HEK293T (cell line): ENCODE measurements at regions not wholly inside any gene's neighbourhood (a gene's known extent, or its start where the extent isn't known, plus 50 kb on each side); places are given as distances from the start of the nearest gene placed in this dataset.
"Not testable (repeated sequence)": the region's sequence is repeated elsewhere in the genome, so short reads cannot be mapped to it uniquely, and the experiment has no call there.

Source experiments
- CTCF ChIA-PET: fragments of 350-600 bp; formaldehyde crosslinking; extraction: SDS; loops from one replicate; lab custom pipeline; 2021; ENCODE audit warnings: antibody characterized with exemption, inconsistent platforms; lab: Yijun Ruan, JAX
- POLR2A ChIA-PET: fragments of 350-600 bp; formaldehyde crosslinking; extraction: SDS; loops from one replicate; lab custom pipeline; 2020; ENCODE audit warnings: antibody characterized with exemption, inconsistent platforms; lab: Yijun Ruan, JAX
- DNase-seq: peaks from one replicate; pipeline ENCODE4 v3.0.0; 2012; ENCODE audit warnings: mixed read lengths; ENCODE audit errors: extremely low spot score
- ARNT ChIP-seq: fragments of 450-650 bp; IDR thresholded peaks from 2 replicates; pipeline ENCODE4 v1.6.1; 2017; ENCODE audit warnings: mild to moderate bottlenecking
- BHLHE40 ChIP-seq: fragments of 450-650 bp; IDR thresholded peaks from 2 replicates; pipeline ENCODE4 v1.6.1; 2016; ENCODE audit warnings: mild to moderate bottlenecking, moderate library complexity, borderline replicate concordance
- CTBP1 ChIP-seq: fragments of 450-650 bp; IDR thresholded peaks from 2 replicates; pipeline ENCODE4 v1.6.1; 2016; ENCODE audit warnings: borderline replicate concordance
- ELF4 ChIP-seq: fragments of 450-650 bp; IDR thresholded peaks from 2 replicates; pipeline ENCODE4 v1.6.1; 2017; ENCODE audit warnings: antibody characterized with exemption
- FOXA1 ChIP-seq: fragments of 450-650 bp; IDR thresholded peaks from 2 replicates; pipeline ENCODE4 v1.6.1; 2016; ENCODE audit warnings: mild to moderate bottlenecking
- FOXK2 ChIP-seq: fragments of 450-650 bp; IDR thresholded peaks from 2 replicates; pipeline ENCODE4 v1.6.1; 2016; ENCODE audit warnings: mild to moderate bottlenecking
- FOXM1 ChIP-seq: fragments of 450-650 bp; IDR thresholded peaks from 2 replicates; pipeline ENCODE4 v1.6.1; 2017; ENCODE audit warnings: mild to moderate bottlenecking, borderline replicate concordance
- HDGF ChIP-seq: fragments of 450-650 bp; IDR thresholded peaks from 2 replicates; pipeline ENCODE4 v1.6.1; 2017; ENCODE audit warnings: antibody characterized with exemption, borderline replicate concordance
- L3MBTL2 ChIP-seq: fragments of 450-650 bp; conservative IDR thresholded peaks from 2 replicates; pipeline ENCODE4 v1.6.1; 2016; ENCODE audit warnings: mild to moderate bottlenecking
- LEF1 ChIP-seq: fragments of 450-650 bp; IDR thresholded peaks from 2 replicates; pipeline ENCODE4 v1.6.1; 2017; ENCODE audit warnings: mild to moderate bottlenecking, borderline replicate concordance
- NFRKB ChIP-seq: fragments of 450-650 bp; IDR thresholded peaks from 2 replicates; pipeline ENCODE4 v1.6.1; 2016; ENCODE audit warnings: mild to moderate bottlenecking, moderate library complexity
- SP1 ChIP-seq: fragments of 450-650 bp; IDR thresholded peaks from 2 replicates; pipeline ENCODE4 v1.6.1; 2017
- SUZ12 ChIP-seq: fragments of 450-650 bp; IDR thresholded peaks from 2 replicates; pipeline ENCODE4 v1.6.1; 2016; ENCODE audit warnings: mild to moderate bottlenecking
- TARDBP ChIP-seq: fragments of 450-650 bp; IDR thresholded peaks from 2 replicates; pipeline ENCODE4 v1.6.1; 2016
- ZNF384 ChIP-seq: fragments of 450-650 bp; IDR thresholded peaks from 2 replicates; pipeline ENCODE4 v1.6.1; 2016
- TF ChIP-seq, protein P1 (sequence below): fragments of 450-650 bp; IDR thresholded peaks from 2 replicates; pipeline ENCODE4 v1.6.1; 2016

- CTCF ChIA-PET: no interaction called here
- POLR2A ChIA-PET: no interaction called here
- no peak for DNase-seq
Measured at GRCh38 chr13:22793598-22794134, 387.1 kb upstream of the SGCG start.

GRCh38 chr13:22800526-22801401, 380.0 kb upstream of the SGCG start:
- no peak for DNase-seq
- TF ChIP-seq L3MBTL2 (no peak), CTBP1 (no peak), NFRKB (no peak), FOXK2 (no peak), SUZ12 (no peak), HDGF (no peak), LEF1 (no peak), SP1 (no peak), FOXM1 (no peak), BHLHE40 (no peak), FOXA1 (no peak), ELF4 (no peak), ZNF384 (no peak)
- TF ChIP-seq, protein P1, sequence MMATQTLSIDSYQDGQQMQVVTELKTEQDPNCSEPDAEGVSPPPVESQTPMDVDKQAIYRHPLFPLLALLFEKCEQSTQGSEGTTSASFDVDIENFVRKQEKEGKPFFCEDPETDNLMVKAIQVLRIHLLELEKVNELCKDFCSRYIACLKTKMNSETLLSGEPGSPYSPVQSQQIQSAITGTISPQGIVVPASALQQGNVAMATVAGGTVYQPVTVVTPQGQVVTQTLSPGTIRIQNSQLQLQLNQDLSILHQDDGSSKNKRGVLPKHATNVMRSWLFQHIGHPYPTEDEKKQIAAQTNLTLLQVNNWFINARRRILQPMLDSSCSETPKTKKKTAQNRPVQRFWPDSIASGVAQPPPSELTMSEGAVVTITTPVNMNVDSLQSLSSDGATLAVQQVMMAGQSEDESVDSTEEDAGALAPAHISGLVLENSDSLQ: no peak
- ChIA-PET CTCF (interaction anchor here (0.6 to 1.3 kb wide), 3 partner anchors 219 to 427 kb away, joined by 3 to 4 read pairs (median 3); no protein-coding TSS in a partner anchor), POLR2A (no interaction called here)

More at GRCh38 chr13:22793598-22794134, 387.1 kb upstream of the SGCG start:
- TF ChIP-seq FOXA1 (no peak), CTBP1 (no peak), FOXK2 (no peak), NFRKB (no peak), ELF4 (no peak), L3MBTL2 (no peak), SP1 (no peak), ZNF384 (no peak), SUZ12 (no peak), ARNT (no peak), TARDBP (no peak), LEF1 (no peak), BHLHE40 (no peak), FOXM1 (no peak)
- TF ChIP-seq, protein P1: no peak

DNA sequence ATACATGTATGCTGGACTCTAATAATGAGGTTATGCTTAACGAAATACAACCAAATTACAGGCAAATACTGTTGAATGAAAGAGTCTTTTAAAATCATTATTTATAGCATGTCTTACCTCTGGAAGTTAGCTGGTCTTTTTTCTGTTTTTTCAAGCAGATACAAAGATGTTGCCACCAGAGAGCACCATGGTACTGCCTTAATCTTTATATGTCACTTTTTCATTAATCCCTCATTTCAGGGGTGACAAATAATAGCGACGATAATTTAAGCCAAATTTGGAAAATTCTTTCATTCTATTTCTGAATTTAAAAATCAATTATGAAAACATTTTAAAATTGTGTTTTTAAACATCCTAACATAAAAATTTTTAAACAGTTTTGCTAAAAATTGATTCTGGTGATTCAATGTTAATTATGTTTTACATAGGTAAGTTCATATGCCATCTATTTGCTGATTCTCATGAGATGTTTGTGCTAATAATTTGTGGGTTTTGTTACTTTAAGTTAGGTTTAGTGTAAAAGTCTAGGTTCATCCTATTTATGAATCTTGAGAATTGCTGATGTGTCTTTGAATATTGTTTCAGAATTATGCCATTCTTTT, 379.3 kb upstream of the SGCG start:
- CTCF ChIA-PET: interaction anchor here (0.6 to 1.3 kb wide), 3 partner anchors 219 to 426 kb away, joined by 3 to 4 read pairs (median 3); no protein-coding TSS in a partner anchor
- DNase-seq: no peak
- POLR2A ChIA-PET: no interaction called here
- TF ChIP-seq ARNT (no peak), NFRKB (no peak), FOXK2 (no peak), FOXM1 (no peak), ZNF384 (no peak), SUZ12 (no peak), HDGF (no peak), BHLHE40 (no peak), LEF1 (no peak), L3MBTL2 (no peak), TARDBP (no peak), SP1 (no peak)
- TF ChIP-seq, protein P1: no peak

DNA sequence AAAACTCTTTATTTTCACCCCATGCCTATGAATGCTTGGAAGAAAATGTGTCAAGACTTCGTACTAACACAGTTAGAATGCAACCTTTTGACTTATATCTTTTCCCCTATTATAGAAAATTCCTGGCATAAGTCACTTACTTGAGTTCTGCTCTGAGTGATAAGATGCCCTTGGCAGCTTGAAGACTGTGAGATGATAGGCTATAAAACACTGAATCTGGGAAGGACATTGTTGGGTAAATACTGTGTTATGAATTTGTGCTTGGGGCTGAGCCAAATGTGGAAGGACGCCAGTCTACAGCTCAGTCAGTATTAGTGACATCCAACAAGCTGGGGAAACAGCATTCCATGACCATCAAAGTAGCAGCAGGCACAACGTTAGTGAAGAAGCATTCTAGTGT, 368.0 kb upstream of the SGCG start:
- TF ChIP-seq ARNT (no peak), SUZ12 (no peak), SP1 (no peak), ZNF384 (no peak), HDGF (no peak), TARDBP (no peak), FOXM1 (no peak), CTBP1 (no peak), BHLHE40 (no peak), FOXK2 (no peak), NFRKB (no peak), LEF1 (no peak), L3MBTL2 (no peak), ELF4 (no peak), FOXA1 (no peak)
- TF ChIP-seq, protein P1: no peak
- no peak for DNase-seq
- ChIA-PET POLR2A (no interaction called here), CTCF (no interaction called here)

- DNase-seq, CTCF ChIA-PET, POLR2A ChIA-PET: not testable (repeated sequence)
Measured at GRCh38 chr13:22813531-22814377, 367.0 kb upstream of the SGCG start.

- CTCF ChIA-PET, DNase-seq, POLR2A ChIA-PET: not testable (repeated sequence)
Measured at GRCh38 chr13:22814433-22814832, 366.3 kb upstream of the SGCG start.
